GM18909 (cell line): ENCODE measurements at regions not wholly inside any gene's neighbourhood (a gene's known extent, or its start where the extent isn't known, plus 50 kb on each side); places are given as distances from the start of the nearest gene placed in this dataset.
"Not testable (repeated sequence)": the region's sequence is repeated elsewhere in the genome, so short reads cannot be mapped to it uniquely, and the experiment has no call there.

Experiments used
- ATAC-seq: cut with Tn5 transposase; IDR thresholded peaks from one replicate; pipeline ENCODE4 v1.9.1; 2021; ENCODE audit warnings: mild to moderate bottlenecking; ENCODE audit not compliant: unreplicated experiment, poor library complexity

- ATAC-seq = no peak
Observed at GRCh38 chr20:59485576-59486454, 118.5 kb upstream of the PHACTR3 start.

- ATAC-seq = not testable (repeated sequence)
Observed at GRCh38 chr20:59488459-59488858, 115.9 kb upstream of the PHACTR3 start.

- not testable (repeated sequence) for ATAC-seq
Observed at GRCh38 chr20:59490196-59491004, 113.9 kb upstream of the PHACTR3 start.

- no peak for ATAC-seq
Observed at GRCh38 chr20:59491884-59492283, 112.5 kb upstream of the PHACTR3 start.

GRCh38 chr20:59493926-59494325 lies 110.4 kb upstream of the PHACTR3 start:
- ATAC-seq = no peak

GRCh38 chr20:59495166-59495565 lies 109.2 kb upstream of the PHACTR3 start:
- no peak for ATAC-seq

GRCh38 chr20:59495894-59496510 lies 108.3 kb upstream of the PHACTR3 start:
- ATAC-seq = no peak

GRCh38 chr20:59498291-59498690 lies 106.0 kb upstream of the PHACTR3 start:
- no peak for ATAC-seq

- no peak for ATAC-seq
Observed at GRCh38 chr20:59499863-59500262, 104.5 kb upstream of the PHACTR3 start.

- ATAC-seq = no peak
Observed at GRCh38 chr20:59508729-59509128, 95.6 kb upstream of the PHACTR3 start.

GRCh38 chr20:59512651-59513050 lies 91.7 kb upstream of the PHACTR3 start:
- no peak for ATAC-seq

- no peak for ATAC-seq
Observed at GRCh38 chr20:59514554-59514953, 89.8 kb upstream of the PHACTR3 start.

- no peak for ATAC-seq
Observed at GRCh38 chr20:59515013-59515905, 89.1 kb upstream of the PHACTR3 start.

- no peak for ATAC-seq
Observed at GRCh38 chr20:59515906-59516209, 88.5 kb upstream of the PHACTR3 start.

- ATAC-seq = no peak
Observed at GRCh38 chr20:59518881-59519706, 85.2 kb upstream of the PHACTR3 start.

GRCh38 chr20:59519707-59520014 lies 84.7 kb upstream of the PHACTR3 start:
- ATAC-seq = no peak

- ATAC-seq = no peak
Observed at GRCh38 chr20:59520814-59521213, 83.5 kb upstream of the PHACTR3 start.

- peak; percentile 50 for ATAC-seq
Observed at GRCh38 chr20:59525500-59526241, 78.7 kb upstream of the PHACTR3 start.
